K562 (cell line): ENCODE measurements at regions not wholly inside any gene's neighbourhood (a gene's known extent, or its start where the extent isn't known, plus 50 kb on each side); places are given as distances from the start of the nearest gene placed in this dataset.

Source experiments
- ATAC-seq: fragments of 200-7000 bp; cut with Tn5 transposase; 3 replicates; pipeline ENCODE4 v1.9.1; 2020; ENCODE audit warnings: moderate library complexity
- BruUV-seq: library from RNA; stranded (reverse); fragments of 400-500 nt; replicated peaks from 2 replicates; lab custom pipeline; 2021; lab: Mats Ljungman, UMichigan
- CTCF ChIA-PET: fragments of 300-600 bp; formaldehyde crosslinking; extraction: SDS; loops from one replicate; lab custom pipeline; 2021; ENCODE audit warnings: low intra/inter-chr PET ratio; lab: Yijun Ruan, JAX
- POLR2A ChIA-PET: fragments of 300-600, 350-650 bp; sonication (Branson Sonifier 250); formaldehyde crosslinking; extraction: SDS; loops from one replicate; lab custom pipeline; 2021; ENCODE audit warnings: antibody characterized with exemption, inconsistent platforms; lab: Yijun Ruan, JAX
- DNase-seq, 4 experiments: peaks; one replicate each; pipeline versions ENCODE4 v3.0.0 to v3.0.0-alpha.2; 2011 to 2018; ENCODE audit warnings: low spot score in 3 of 4, mixed read lengths in 3 of 4; ENCODE audit errors: extremely low read depth in 1 of 4
- FAIRE-seq: peaks from 2 replicates; lab custom pipeline; 2011; peaks lifted over from hg19 to GRCh38; lab: Jason Lieb, UNC
- H2AFZ ChIP-seq: 2 replicates; pipeline ENCODE4 v1.6.0; 2011; ENCODE audit warnings: low read depth, low read length, control low read depth, inconsistent platforms
- H3K27ac ChIP-seq: fragments of 200-600 bp; 3 replicates; pipeline ENCODE4 v1.8.0; 2011; ENCODE audit warnings: low read depth, mild to moderate bottlenecking, control low read depth, inconsistent platforms, low read length, moderate library complexity, mixed read lengths; ENCODE audit errors: extremely low read depth
- H3K27me3 ChIP-seq, 2 experiments: fragments of 300-600 bp in 1 of 2; 2 replicates in 1 of 2; 3 replicates in 1 of 2; pipeline versions ENCODE4 v1.6.0 to v1.8.0; 2011; ENCODE audit warnings: inconsistent platforms in 2 of 2, low read length in 2 of 2, mild to moderate bottlenecking in 1 of 2, mixed read lengths in 1 of 2, moderate library complexity in 1 of 2; ENCODE audit not compliant: control insufficient read depth in 2 of 2, insufficient read depth in 2 of 2
- H3K36me3 ChIP-seq: fragments of 300-600 bp; 3 replicates; pipeline ENCODE4 v1.8.0; 2011; ENCODE audit warnings: mild to moderate bottlenecking, low read length, inconsistent platforms; ENCODE audit not compliant: control insufficient read depth, insufficient read depth
- H3K4me1 ChIP-seq, 2 experiments: fragments of 200-600 bp in 1 of 2; replicated peaks in 1 of 2; 2 replicates in 1 of 2; 3 replicates in 1 of 2; pipeline versions ENCODE4 v1.5.1 to v1.8.0; 2011; ENCODE audit warnings: inconsistent platforms in 2 of 2, low read length in 2 of 2, mild to moderate bottlenecking in 1 of 2, mixed read lengths in 1 of 2, moderate library complexity in 1 of 2; ENCODE audit not compliant: control insufficient read depth in 2 of 2, insufficient read depth in 2 of 2
- H3K4me2 ChIP-seq: 2 replicates; pipeline ENCODE4 v1.6.1; 2011; ENCODE audit warnings: low read length, control low read depth, inconsistent platforms, mixed read lengths; ENCODE audit not compliant: insufficient read depth
- H3K4me3 ChIP-seq: fragments of 200-600 bp; sonication (generic), shearing (Covaris generic); 2 replicates; pipeline ENCODE4 v1.5.1; 2016; ENCODE audit warnings: control low read depth, inconsistent platforms
- H3K79me2 ChIP-seq: fragments of 200-600 bp; 3 replicates; pipeline ENCODE4 v1.8.0; 2011; ENCODE audit warnings: low read length, inconsistent platforms; ENCODE audit not compliant: control insufficient read depth, insufficient read depth
- H3K9ac ChIP-seq, 2 experiments: 2 replicates each; pipeline versions ENCODE4 v1.6.0 to v1.6.1; 2011; ENCODE audit warnings: low read depth in 2 of 2, low read length in 2 of 2, control low read depth in 1 of 2, inconsistent platforms in 1 of 2, mild to moderate bottlenecking in 1 of 2, mixed read lengths in 1 of 2; ENCODE audit not compliant: insufficient read depth in 1 of 2
- H3K9me1 ChIP-seq: one replicate; pipeline ENCODE4 v1.6.0; 2011; ENCODE audit warnings: inconsistent platforms, mild to moderate bottlenecking, low read length, moderate library complexity; ENCODE audit not compliant: control insufficient read depth, insufficient read depth
- H3K9me3 ChIP-seq: replicated peaks from 2 replicates; pipeline ENCODE4 v1.5.1; 2011; ENCODE audit warnings: low read depth, low read length, inconsistent platforms; ENCODE audit not compliant: control insufficient read depth, insufficient read depth
- H4K20me1 ChIP-seq: replicated peaks from 2 replicates; pipeline ENCODE4 v1.6.1; 2011; ENCODE audit warnings: low read length, inconsistent platforms, mixed read lengths; ENCODE audit not compliant: control insufficient read depth, insufficient read depth
- ARID1B ChIP-seq: fragments of 450-650 bp; IDR thresholded peaks from 2 replicates; pipeline ENCODE4 v1.6.1; 2016; ENCODE audit warnings: antibody characterized with exemption, mild to moderate bottlenecking, inconsistent platforms
- CBX5 ChIP-seq: IDR thresholded peaks from 2 replicates; pipeline ENCODE4 v1.6.1; 2014; ENCODE audit warnings: low read depth, borderline replicate concordance
- ETV5 ChIP-seq: sonication (generic); formaldehyde crosslinking; IDR thresholded peaks from 2 replicates; pipeline ENCODE4 v1.4.0; 2020; ENCODE audit warnings: low read depth, mild to moderate bottlenecking, missing genetic modification reagents
- FOXK2 ChIP-seq, 2 experiments: fragments of 450-650 bp; IDR thresholded peaks in 1 of 2; conservative IDR thresholded peaks in 1 of 2; 2 replicates each; pipeline ENCODE4 v1.6.1; 2016; ENCODE audit warnings: low read depth in 2 of 2, mild to moderate bottlenecking in 1 of 2
- HNRNPLL ChIP-seq: fragments of 200-400 bp; formaldehyde crosslinking; IDR thresholded peaks from 2 replicates; pipeline ENCODE4 v1.6.1; 2017; ENCODE audit warnings: low read length, low read depth, mild to moderate bottlenecking; ENCODE audit not compliant: poor library complexity, severe bottlenecking
- ID3 ChIP-seq, 2 experiments: fragments of 250-450 bp in 1 of 2; fragments of 450-650 bp in 1 of 2; sonication (Bioruptor Pico) in 1 of 2; IDR thresholded peaks; 2 replicates each; pipeline versions ENCODE4 v1.6.1 to v1.8.0; 2016 to 2021; ENCODE audit warnings: mild to moderate bottlenecking in 2 of 2, moderate library complexity in 2 of 2, missing compliant biosample characterization in 1 of 2, missing genetic modification characterization in 1 of 2
- MCM5 ChIP-seq: fragments of 450-650 bp; IDR thresholded peaks from 2 replicates; pipeline ENCODE4 v1.6.1; 2016; ENCODE audit warnings: low read depth
- NFE2 ChIP-seq: IDR thresholded peaks from 2 replicates; pipeline ENCODE4 v1.6.1; 2014; ENCODE audit warnings: antibody characterized with exemption, low read depth
- RBM22 ChIP-seq: fragments of 200-400 bp; formaldehyde crosslinking; IDR thresholded peaks from 2 replicates; pipeline ENCODE4 v1.6.1; 2018; ENCODE audit warnings: low read length, low read depth; ENCODE audit not compliant: poor library complexity, severe bottlenecking
- RBM25 ChIP-seq: fragments of 200-400 bp; formaldehyde crosslinking; IDR thresholded peaks from 2 replicates; pipeline ENCODE4 v1.6.1; 2018; ENCODE audit warnings: low read length, low read depth, moderate library complexity; ENCODE audit not compliant: severe bottlenecking
- RFX5 ChIP-seq: IDR thresholded peaks from 2 replicates; pipeline ENCODE4 v1.6.1; 2011; ENCODE audit warnings: low read depth, mild to moderate bottlenecking, improper control_type of control experiment, low read length
- SUPT5H ChIP-seq: fragments of 450-650 bp; IDR thresholded peaks from 2 replicates; pipeline ENCODE4 v1.6.1; 2016
- TOE1 ChIP-seq, 2 experiments: fragments of 450-650 bp in 1 of 2; sonication (generic) in 1 of 2; formaldehyde crosslinking in 1 of 2; IDR thresholded peaks; 2 replicates each; pipeline versions ENCODE4 v1.7.1 to v1.8.0; 2016 to 2022; ENCODE audit warnings: borderline replicate concordance in 2 of 2, mild to moderate bottlenecking in 2 of 2, antibody characterized with exemption in 1 of 2, inconsistent platforms in 1 of 2, low read depth in 1 of 2, missing genetic modification reagents in 1 of 2, moderate library complexity in 1 of 2
- XRCC3 ChIP-seq: fragments of 450-650 bp; IDR thresholded peaks from 2 replicates; pipeline ENCODE4 v1.6.1; 2017; ENCODE audit warnings: mild to moderate bottlenecking, moderate library complexity
- ZFPM2 ChIP-seq: fragments of 250-450 bp; sonication (Bioruptor Pico); IDR thresholded peaks from 2 replicates; pipeline ENCODE4 v1.5.1; 2022; ENCODE audit warnings: mild to moderate bottlenecking
- WGBS: fragments of 100-300 bp; shearing (Covaris generic); methylation state at CpG from one replicate; pipeline ENCODE4 v1.1.6; 2016; ENCODE audit warnings: low coverage, mixed read lengths; ENCODE audit not compliant: insufficient coverage; ENCODE audit errors: missing lambda C conversion rate; 5-methylcytosine and 5-hydroxymethylcytosine counted together
- in situ Hi-C: fragments of 300-500 bp; cut with MboI; formaldehyde crosslinking; loops from 4 replicates; pipeline ENCODE4 v1.15.0; 2018; ENCODE audit warnings: inconsistent platforms, mixed read lengths
- intact Hi-C: fragments of 100-400 bp; cut with micrococcal nuclease; formaldehyde crosslinking; loops from 2 replicates; pipeline ENCODE4 v1.14.2; 2022
- TF ChIP-seq, protein P1 (sequence below): sonication (generic); formaldehyde crosslinking; IDR thresholded peaks from 2 replicates; pipeline ENCODE4 v1.8.0; 2022; ENCODE audit warnings: mild to moderate bottlenecking, missing genetic modification reagents
- TF ChIP-seq, protein P2 (sequence below): sonication (generic); formaldehyde crosslinking; IDR thresholded peaks from 2 replicates; pipeline ENCODE4 v1.8.0; 2022; ENCODE audit warnings: mild to moderate bottlenecking, missing genetic modification reagents, borderline replicate concordance
- TF ChIP-seq, protein P3 (sequence below): fragments of 450-650 bp; IDR thresholded peaks from 2 replicates; pipeline ENCODE4 v1.6.1; 2017; ENCODE audit warnings: antibody characterized with exemption

DNA sequence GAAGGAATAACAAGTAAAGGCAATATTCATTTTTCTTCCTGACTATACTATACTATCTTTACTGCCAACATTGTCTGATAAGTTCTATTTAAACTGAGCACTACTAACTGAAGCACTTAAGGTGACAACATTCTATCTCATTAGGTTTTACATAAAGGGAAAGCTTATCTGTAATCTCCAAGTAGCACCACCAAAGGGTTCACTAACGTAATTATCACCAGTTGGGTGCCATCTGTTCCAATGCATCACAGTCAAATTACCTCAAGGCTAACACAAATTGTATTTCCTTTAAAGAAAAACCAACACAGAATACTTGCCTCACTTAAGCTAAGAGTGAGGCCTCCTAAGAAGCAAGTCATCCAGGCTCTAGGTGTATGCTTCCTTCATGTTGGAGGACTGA lies 453.8 kb downstream of the RAP2B start:
- no peak for DNase-seq
- no peaks in the 10 kb centered on the region for H3K79me2 ChIP-seq
- TF ChIP-seq HNRNPLL (no peak), SUPT5H (no peak), NFE2 (no peak), MCM5 (no peak), FOXK2 (conservative IDR thresholded peaks at IDR 0.05 in 1 of 2, IDR thresholded peaks at IDR 0.05 in 1 of 2; ENCODE audit: low read depth in 2 of 2) (no peak), CBX5 (no peak), RBM25 (no peak), XRCC3 (no peak), TOE1 (IDR thresholded peaks at IDR 0.05; ENCODE audit: borderline replicate concordance) (no peak), TOE1 (CRISPR knock-in tag; IDR thresholded peaks at IDR 0.05; ENCODE audit: borderline replicate concordance, low read depth) (no peak), ID3 (CRISPR knock-in tag; IDR thresholded peaks at IDR 0.05) (no peak), ID3 (tag; IDR thresholded peaks at IDR 0.05) (no peak), ETV5 (CRISPR knock-in tag) (no peak), RFX5 (no peak), RBM22 (no peak), ZFPM2 (CRISPR knock-in tag) (no peak), ARID1B (no peak)
- TF ChIP-seq, protein P1, sequence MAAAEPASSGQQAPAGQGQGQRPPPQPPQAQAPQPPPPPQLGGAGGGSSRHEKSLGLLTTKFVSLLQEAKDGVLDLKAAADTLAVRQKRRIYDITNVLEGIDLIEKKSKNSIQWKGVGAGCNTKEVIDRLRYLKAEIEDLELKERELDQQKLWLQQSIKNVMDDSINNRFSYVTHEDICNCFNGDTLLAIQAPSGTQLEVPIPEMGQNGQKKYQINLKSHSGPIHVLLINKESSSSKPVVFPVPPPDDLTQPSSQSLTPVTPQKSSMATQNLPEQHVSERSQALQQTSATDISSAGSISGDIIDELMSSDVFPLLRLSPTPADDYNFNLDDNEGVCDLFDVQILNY (CRISPR knock-in tag), result no peak
- TF ChIP-seq, protein P2, sequence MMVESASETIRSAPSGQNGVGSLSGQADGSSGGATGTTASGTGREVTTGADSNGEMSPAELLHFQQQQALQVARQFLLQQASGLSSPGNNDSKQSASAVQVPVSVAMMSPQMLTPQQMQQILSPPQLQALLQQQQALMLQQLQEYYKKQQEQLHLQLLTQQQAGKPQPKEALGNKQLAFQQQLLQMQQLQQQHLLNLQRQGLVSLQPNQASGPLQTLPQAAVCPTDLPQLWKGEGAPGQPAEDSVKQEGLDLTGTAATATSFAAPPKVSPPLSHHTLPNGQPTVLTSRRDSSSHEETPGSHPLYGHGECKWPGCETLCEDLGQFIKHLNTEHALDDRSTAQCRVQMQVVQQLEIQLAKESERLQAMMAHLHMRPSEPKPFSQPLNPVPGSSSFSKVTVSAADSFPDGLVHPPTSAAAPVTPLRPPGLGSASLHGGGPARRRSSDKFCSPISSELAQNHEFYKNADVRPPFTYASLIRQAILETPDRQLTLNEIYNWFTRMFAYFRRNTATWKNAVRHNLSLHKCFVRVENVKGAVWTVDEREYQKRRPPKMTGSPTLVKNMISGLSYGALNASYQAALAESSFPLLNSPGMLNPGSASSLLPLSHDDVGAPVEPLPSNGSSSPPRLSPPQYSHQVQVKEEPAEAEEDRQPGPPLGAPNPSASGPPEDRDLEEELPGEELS (CRISPR knock-in tag), result no peak
- TF ChIP-seq, protein P3, sequence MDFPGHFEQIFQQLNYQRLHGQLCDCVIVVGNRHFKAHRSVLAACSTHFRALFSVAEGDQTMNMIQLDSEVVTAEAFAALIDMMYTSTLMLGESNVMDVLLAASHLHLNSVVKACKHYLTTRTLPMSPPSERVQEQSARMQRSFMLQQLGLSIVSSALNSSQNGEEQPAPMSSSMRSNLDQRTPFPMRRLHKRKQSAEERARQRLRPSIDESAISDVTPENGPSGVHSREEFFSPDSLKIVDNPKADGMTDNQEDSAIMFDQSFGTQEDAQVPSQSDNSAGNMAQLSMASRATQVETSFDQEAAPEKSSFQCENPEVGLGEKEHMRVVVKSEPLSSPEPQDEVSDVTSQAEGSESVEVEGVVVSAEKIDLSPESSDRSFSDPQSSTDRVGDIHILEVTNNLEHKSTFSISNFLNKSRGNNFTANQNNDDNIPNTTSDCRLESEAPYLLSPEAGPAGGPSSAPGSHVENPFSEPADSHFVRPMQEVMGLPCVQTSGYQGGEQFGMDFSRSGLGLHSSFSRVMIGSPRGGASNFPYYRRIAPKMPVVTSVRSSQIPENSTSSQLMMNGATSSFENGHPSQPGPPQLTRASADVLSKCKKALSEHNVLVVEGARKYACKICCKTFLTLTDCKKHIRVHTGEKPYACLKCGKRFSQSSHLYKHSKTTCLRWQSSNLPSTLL, result no peak
- FAIRE-seq, result no peak
- ChIA-PET POLR2A (no interaction called here), CTCF (no interaction called here)
- H3K9ac ChIP-seq, result no peak overlapping the region
- ATAC-seq, result no peak
- H2AFZ ChIP-seq, result no peak overlapping the region
- WGBS, result 0% methylated on average over 1 of the region's 1 CpG
- H4K20me1 ChIP-seq, result no peaks in the 10 kb centered on the region
- in situ Hi-C loops, result no loop called here
- no peaks in the 10 kb centered on the region for H3K9me1 ChIP-seq
- H3K4me3 ChIP-seq, result no peak overlapping the region
- no TSS peak for BruUV-seq
- H3K27ac ChIP-seq, result no peak overlapping the region
- H3K9me3 ChIP-seq, result no peaks in the 10 kb centered on the region
- H3K27me3 ChIP-seq, result no peaks in the 10 kb centered on the region; a peak in 1 of 5 replicates
- H3K4me1 ChIP-seq, result no peaks in the 10 kb centered on the region
- intact Hi-C loops, result no loop called here
- no peak overlapping the region for H3K4me2 ChIP-seq
- H3K36me3 ChIP-seq, result no peaks in the 10 kb centered on the region
